ENCODE measurements at regions not wholly inside any gene's neighbourhood (a gene's known extent, or its start where the extent isn't known, plus 50 kb on each side); places are given as distances from the start of the nearest gene placed in this dataset.

GRCh38 chr12:118526255-118527095 is 150.1 kb downstream of the SUDS3 start (continued):
- TF ChIP-seq, protein P1, sequence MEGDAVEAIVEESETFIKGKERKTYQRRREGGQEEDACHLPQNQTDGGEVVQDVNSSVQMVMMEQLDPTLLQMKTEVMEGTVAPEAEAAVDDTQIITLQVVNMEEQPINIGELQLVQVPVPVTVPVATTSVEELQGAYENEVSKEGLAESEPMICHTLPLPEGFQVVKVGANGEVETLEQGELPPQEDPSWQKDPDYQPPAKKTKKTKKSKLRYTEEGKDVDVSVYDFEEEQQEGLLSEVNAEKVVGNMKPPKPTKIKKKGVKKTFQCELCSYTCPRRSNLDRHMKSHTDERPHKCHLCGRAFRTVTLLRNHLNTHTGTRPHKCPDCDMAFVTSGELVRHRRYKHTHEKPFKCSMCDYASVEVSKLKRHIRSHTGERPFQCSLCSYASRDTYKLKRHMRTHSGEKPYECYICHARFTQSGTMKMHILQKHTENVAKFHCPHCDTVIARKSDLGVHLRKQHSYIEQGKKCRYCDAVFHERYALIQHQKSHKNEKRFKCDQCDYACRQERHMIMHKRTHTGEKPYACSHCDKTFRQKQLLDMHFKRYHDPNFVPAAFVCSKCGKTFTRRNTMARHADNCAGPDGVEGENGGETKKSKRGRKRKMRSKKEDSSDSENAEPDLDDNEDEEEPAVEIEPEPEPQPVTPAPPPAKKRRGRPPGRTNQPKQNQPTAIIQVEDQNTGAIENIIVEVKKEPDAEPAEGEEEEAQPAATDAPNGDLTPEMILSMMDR (IDR thresholded peaks at IDR 0.05 in 2 of 3, conservative IDR thresholded peaks at IDR 0.05 in 1 of 3; ENCODE audit: borderline replicate concordance in 1 of 3, insufficient read depth in 1 of 3, low read depth in 2 of 3, low read length in 2 of 3) = no peak
- TF ChIP-seq JUND (IDR thresholded peaks at IDR 0.05) = no peak
- no peak for TF ChIP-seq ZNF274 (IDR thresholded peaks at IDR 0.05; ENCODE audit: low read depth, low read length)
- no peak for TF ChIP-seq RAD21 (IDR thresholded peaks at IDR 0.05; ENCODE audit: low read depth)
- TF ChIP-seq, protein P2, sequence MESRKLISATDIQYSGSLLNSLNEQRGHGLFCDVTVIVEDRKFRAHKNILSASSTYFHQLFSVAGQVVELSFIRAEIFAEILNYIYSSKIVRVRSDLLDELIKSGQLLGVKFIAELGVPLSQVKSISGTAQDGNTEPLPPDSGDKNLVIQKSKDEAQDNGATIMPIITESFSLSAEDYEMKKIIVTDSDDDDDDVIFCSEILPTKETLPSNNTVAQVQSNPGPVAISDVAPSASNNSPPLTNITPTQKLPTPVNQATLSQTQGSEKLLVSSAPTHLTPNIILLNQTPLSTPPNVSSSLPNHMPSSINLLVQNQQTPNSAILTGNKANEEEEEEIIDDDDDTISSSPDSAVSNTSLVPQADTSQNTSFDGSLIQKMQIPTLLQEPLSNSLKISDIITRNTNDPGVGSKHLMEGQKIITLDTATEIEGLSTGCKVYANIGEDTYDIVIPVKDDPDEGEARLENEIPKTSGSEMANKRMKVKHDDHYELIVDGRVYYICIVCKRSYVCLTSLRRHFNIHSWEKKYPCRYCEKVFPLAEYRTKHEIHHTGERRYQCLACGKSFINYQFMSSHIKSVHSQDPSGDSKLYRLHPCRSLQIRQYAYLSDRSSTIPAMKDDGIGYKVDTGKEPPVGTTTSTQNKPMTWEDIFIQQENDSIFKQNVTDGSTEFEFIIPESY (IDR thresholded peaks at IDR 0.05; ENCODE audit: extremely low read depth, insufficient replicate concordance, low read length) = no peak

DNA sequence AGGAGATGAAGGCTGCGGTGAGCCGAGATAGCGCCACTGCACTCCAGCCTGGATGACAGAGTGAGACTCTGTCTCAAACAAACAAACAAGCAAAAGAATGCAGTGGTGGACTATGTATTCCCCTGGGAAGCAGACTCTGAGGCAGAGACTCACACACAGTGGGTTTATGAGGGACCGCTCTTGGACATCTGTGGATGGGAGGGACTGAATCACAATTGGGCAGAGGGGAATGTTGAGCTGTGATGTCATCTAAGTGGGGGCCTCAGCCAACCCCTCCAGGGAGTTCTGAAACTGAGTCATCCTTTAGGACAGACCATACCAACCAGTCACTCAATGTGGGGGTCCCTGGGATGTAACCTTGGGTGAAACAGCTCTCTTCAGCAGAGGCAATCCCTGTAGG is 151.0 kb downstream of the SUDS3 start:
- CTCF ChIA-PET = no interaction called here
- no peaks in the 10 kb centered on the region for H4K20me1 ChIP-seq (ENCODE audit: insufficient read depth)
- TF ChIP-seq JUND (IDR thresholded peaks at IDR 0.05) (no peak), SRF (IDR thresholded peaks at IDR 0.05; ENCODE audit: low read depth) (no peak), EGR1 (IDR thresholded peaks at IDR 0.05; ENCODE audit: low read depth) (no peak), CEBPB (IDR thresholded peaks at IDR 0.05; ENCODE audit: low read depth) (no peak), ZFX (IDR thresholded peaks at IDR 0.05) (no peak), TCF7L2 (IDR thresholded peaks at IDR 0.05; ENCODE audit: borderline replicate concordance, extremely low read depth, insufficient read depth, insufficient read length) (no peak), CBX3 (IDR thresholded peaks at IDR 0.05; ENCODE audit: low read depth) (no peak)
- TF ChIP-seq, protein P2 (IDR thresholded peaks at IDR 0.05; ENCODE audit: extremely low read depth, insufficient replicate concordance, low read length) = no peak
- TF ChIP-seq, protein P3, sequence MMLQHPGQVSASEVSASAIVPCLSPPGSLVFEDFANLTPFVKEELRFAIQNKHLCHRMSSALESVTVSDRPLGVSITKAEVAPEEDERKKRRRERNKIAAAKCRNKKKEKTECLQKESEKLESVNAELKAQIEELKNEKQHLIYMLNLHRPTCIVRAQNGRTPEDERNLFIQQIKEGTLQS (IDR thresholded peaks at IDR 0.05) = no peak

More for the DNA sequence above, 151.0 kb downstream of the SUDS3 start:
- POLR2A ChIA-PET = no interaction called here
- no peaks in the 10 kb centered on the region for H3K79me2 ChIP-seq (ENCODE audit: insufficient read depth, low read length)
- ATAC-seq (no peak), DNase-seq (ENCODE audit: low read depth, low spot score) (no peak)
- no peak overlapping the region for H3K9ac ChIP-seq (ENCODE audit: low read length)
- no peak overlapping the region for H3K27ac ChIP-seq (ENCODE audit: low read depth, low read length)
- H3K27me3 ChIP-seq (ENCODE audit: insufficient read depth, low read length) = peaks cover 23% of the 10 kb centered on the region
- RAD21 ChIA-PET (ENCODE audit: low non-redundant PET in 1 of 2, low total read pairs in 2 of 2, uncharacterized antibody in 2 of 2, unreplicated experiment in 2 of 2) = no interaction called here
- H3K9me3 ChIP-seq (ENCODE audit: control insufficient read depth in 1 of 2, insufficient read depth in 1 of 2, low read depth in 1 of 2, low read length in 2 of 2) = no peaks in the 10 kb centered on the region
- no peaks in the 10 kb centered on the region for H3K9me2 ChIP-seq (ENCODE audit: insufficient read depth)
- no peaks in the 10 kb centered on the region for H3K4me1 ChIP-seq (ENCODE audit: control insufficient read depth in 1 of 2, insufficient read depth in 2 of 2, low read length in 2 of 2)
- no TSS peak for BruUV-seq (replicated peaks)
- H3K4me3 ChIP-seq (replicated peaks in 1 of 2; ENCODE audit: low read depth in 1 of 2, low read length in 2 of 2) = no peak overlapping the region
- no peak overlapping the region for H3K4me2 ChIP-seq (ENCODE audit: low read length)
- intact Hi-C loops (cut with micrococcal nuclease) = no loop called here
- H2AFZ ChIP-seq (ENCODE audit: low read depth, low read length, poor library complexity, severe bottlenecking) = no peak overlapping the region
- H3K36me3 ChIP-seq (ENCODE audit: control insufficient read depth in 1 of 2, insufficient read depth in 2 of 2, low read length in 2 of 2) = no peaks in the 10 kb centered on the region

Data from HCT116 (cell line).